GM19324 (cell line): ENCODE measurements at regions not wholly inside any gene's neighbourhood (a gene's known extent, or its start where the extent isn't known, plus 50 kb on each side); places are given as distances from the start of the nearest gene placed in this dataset.

Experiments used
- ATAC-seq: cut with Tn5 transposase; IDR thresholded peaks from one replicate; pipeline ENCODE4 v1.9.1; 2021; ENCODE audit warnings: mild to moderate bottlenecking, moderate library complexity; ENCODE audit not compliant: unreplicated experiment, low FRiP score

DNA sequence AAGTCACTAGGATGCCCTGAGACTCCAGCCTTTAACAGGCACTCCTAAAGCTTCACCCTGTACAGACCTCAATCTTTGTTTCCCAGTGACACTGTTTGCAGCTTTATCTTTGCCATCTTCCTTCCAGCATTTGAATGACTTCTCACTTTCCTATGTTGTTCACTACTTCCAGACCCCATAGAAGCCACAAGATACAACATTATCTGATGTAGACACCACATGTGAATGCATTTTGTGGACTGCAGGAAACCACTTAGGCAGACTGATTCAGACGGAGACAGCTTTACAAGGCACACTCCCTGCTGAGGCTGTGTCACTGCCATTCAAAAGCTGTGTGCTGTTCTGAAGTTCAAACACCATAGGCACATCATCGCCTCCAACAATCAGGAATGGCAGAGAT, 67.3 kb upstream of the SPATS2L start:
- no peak for ATAC-seq

DNA sequence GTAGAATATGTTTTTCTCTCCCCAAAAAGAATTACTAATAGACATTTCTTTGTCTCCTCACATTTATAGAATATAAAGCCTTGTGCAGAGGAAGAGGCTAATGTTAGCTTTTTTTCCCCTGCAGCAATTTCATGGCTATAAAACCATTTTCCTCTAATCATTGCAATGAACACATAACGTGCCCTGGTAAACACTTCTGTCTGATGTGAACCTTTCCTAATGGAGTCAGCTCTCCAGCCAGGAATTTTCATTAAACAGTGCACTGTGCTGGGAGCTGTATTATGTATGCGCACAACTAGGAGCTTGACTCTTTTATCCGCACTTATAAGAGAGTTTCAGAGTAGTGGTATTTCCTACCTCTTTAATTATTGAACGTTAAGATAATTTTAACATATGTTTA, 63.9 kb upstream of the SPATS2L start:
- no peak for ATAC-seq

DNA sequence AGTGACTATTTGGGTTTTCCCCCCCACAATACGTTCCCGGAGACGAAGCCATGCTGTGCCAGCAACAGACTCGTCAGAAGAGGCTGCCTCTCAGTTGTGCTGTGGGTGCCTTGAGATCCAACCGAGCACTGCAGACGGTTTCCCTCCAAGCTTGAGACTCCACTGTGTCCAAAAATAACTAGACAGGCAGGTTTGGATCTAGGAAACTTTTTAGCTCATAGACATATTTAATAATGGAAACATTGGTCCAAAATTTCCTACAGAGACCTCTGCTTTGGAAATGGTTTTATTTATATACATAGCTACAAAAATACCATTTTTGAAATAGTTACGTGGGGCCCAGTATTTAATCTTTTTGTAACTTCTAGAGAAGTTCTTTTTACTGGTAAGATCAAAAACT, 63.1 kb upstream of the SPATS2L start:
- no peak for ATAC-seq

DNA sequence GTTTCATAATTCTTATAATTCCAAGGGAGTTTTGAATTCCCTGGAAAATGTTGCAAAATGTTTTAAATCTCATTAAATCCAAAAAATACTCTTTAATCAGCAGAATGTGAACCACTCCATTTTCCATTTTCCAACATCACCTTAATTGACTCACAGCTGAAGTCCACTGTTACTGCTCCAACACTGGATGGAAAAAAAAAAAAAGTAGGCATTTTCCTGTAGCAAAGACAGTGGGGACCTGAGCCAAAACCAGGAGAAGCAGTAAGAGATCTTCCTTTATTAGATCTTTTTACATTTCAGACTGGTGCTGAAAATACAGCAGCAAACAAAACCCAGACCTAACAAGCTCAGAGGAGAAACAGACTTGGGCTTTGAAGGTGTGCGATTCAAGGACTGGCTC, 62.4 kb upstream of the SPATS2L start:
- ATAC-seq = no peak

DNA sequence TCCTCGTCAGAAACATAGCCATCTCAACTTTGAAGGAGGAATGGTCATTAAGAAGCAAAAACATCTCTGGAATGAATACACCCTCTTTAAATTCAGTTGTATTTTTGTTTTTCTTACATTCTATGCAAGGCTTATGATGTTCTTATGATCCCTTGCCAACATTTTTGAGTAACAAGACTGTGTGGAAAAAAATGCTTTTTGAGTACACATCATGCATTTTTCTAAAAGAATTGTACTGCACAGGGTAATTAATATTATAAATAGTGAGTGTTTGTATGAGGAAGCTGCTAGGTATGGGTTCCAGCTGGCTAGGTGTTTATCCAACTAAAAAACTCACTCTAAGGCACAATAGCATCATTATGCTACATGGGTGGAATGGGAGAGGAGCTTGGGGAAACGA, 59.0 kb upstream of the SPATS2L start:
- ATAC-seq = no peak

DNA sequence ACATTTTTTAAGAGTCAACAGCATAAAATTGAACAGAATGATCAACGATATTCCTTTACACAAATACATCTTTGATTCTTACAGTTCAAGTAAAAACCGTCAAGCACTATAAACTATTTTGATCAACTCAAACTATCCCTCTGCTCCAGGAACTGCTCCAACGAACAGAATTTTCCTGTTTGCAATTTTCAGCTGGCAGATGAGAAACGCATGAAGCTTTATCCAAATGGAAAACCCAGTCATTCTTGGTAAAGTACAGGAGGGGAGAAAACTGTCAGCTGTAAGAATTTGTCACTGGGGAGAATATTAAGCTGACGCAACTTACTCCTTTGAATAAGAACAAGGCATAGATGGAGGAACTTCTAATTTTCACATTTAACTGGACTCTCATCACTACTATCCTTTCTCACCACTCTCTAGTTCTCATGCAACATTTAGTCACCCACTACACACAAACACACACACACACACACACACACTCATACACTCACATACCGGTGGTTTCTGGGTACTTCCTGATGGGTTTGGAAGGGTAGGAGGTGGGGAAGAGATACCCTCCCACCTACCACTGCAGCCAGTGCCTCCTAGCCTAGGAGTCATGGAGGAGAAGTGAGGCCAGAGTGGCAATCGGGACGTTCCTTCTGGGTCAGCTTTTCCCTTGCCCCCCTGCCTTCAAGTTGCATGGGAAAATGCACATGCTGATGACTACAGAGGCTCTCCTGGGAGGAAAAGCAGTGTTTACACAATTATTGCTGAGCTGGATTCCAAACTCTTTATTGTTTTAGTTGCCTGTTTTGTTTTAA, 54.0 kb upstream of the SPATS2L start:
- ATAC-seq = no peak

DNA sequence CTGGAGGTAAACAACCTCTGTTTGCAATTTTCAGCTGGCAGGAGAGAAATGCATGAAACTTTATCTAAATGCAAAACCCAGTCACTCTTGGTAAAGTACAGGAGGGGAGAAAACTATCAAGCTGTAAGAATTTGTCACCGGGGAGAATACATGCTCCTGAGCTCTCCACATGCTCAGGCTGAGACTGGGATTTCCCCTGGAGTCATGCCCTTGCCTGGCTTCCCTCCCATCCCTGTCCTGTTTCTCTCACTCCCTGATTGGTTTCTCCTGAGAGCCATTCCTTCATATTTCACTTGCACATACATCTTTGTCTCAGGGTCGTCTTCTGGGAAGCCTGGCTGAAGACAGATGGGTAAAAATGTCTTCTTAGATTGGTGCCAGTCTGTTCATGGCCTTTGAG, 52.9 kb upstream of the SPATS2L start:
- no peak for ATAC-seq

DNA sequence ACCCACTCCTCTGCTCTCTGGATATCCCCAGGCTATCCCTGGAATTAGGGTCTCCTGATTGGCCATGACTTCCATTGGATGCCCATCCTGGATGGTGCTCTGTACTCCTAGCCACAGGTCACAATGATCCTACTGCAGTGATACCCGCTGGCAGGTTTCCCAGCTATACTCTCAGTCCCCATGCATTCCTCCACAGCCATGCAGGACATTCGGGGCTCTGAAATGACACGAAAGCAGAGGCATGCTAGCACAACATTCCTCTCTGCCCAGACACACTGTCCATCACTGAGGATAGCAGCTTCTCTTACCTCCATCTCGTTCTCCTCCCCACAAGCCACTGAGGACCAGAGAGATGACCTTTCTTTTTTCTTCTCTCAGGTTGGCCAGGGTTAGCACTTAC, 51.7 kb upstream of the SPATS2L start:
- ATAC-seq = no peak

DNA sequence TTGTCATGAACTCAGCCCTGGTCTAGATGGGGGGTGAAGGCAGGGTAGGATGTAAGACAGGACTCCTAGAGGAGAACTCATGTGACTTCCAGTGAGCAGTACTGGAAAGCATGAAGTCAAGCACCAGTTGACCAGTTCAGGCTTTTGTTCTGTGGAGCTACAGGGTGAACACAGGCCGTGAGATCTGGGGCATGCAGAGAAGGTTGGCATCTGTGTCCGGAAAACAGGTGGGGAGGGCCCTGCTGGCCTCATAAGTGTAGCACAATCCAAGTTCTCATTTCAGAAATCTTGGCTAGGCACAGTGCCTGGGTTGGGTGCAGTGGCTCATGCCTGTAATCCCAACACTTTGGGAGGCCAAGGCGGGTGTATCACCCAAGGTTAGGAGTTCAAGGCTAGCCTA, 50.9 kb upstream of the SPATS2L start:
- ATAC-seq = no peak
